C4-2B (cell line): ENCODE measurements at regions not wholly inside any gene's neighbourhood (a gene's known extent, or its start where the extent isn't known, plus 50 kb on each side); places are given as distances from the start of the nearest gene placed in this dataset.

ENCODE experiments used
- H3K27ac ChIP-seq: fragments of 450-650 bp; 2 replicates; pipeline ENCODE4 v1.5.1; 2017
- ZFX ChIP-seq: fragments of 450-650 bp; IDR thresholded peaks from 2 replicates; pipeline ENCODE4 v1.6.1; 2017
- TF ChIP-seq, protein P1 (sequence below): fragments of 450-650 bp; conservative IDR thresholded peaks from 2 replicates; pipeline ENCODE4 v1.5.1; 2017; ENCODE audit warnings: mild to moderate bottlenecking

DNA sequence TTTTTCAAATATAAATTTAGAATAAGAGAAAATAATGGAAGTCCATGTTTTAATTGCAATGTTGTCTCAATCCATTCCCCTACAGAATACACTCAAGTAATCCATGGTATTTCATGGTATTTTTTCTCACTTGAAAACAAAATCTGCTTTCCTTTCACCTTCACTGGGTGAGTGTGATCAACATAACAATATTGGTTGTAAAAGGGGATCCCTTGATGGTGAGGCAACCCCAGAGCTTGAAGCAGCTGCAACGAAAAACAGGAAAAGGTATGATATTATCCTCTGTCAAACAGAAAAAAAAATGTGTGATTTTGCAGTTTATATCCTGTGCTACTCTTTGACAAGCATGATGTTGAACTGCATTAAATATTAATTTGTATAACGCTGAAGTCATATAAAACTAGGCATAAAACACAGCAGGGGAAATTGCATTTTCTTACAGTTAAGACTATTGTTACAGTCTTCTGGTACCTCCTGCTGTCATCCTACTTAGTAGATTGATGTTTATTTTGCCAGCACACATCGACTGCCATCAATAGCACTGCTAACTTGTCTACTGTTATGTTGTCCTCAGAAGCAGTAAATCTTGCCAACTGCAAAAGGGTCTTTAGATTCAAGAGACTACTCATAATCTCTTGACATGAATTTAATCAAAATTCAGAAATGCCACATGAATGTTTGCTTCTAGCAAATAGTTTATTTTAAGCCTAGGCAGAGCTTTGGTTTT is 373.1 kb upstream of the MIR17HG start:
- no peak overlapping the region for H3K27ac ChIP-seq

DNA sequence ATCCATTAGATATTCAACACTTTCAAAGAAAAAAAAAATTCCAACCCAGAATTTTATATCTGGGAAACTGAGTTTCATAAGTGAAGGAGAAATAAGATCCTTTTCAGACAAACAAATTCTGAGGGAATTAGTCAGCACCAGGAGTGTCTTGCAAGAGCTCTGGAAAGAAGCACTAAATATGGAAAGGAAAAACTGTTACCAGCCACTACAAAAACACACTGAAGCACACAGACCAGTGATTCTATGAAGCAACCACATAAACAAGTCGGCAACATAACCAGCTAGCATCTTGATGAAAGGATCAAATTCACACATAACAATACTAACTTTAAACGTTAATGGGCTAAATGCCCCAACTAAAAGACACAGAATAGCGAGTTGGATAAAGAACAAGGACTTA is 368.4 kb upstream of the MIR17HG start:
- no peak overlapping the region for H3K27ac ChIP-seq
- no peak for TF ChIP-seq ZFX
- TF ChIP-seq, protein P1, sequence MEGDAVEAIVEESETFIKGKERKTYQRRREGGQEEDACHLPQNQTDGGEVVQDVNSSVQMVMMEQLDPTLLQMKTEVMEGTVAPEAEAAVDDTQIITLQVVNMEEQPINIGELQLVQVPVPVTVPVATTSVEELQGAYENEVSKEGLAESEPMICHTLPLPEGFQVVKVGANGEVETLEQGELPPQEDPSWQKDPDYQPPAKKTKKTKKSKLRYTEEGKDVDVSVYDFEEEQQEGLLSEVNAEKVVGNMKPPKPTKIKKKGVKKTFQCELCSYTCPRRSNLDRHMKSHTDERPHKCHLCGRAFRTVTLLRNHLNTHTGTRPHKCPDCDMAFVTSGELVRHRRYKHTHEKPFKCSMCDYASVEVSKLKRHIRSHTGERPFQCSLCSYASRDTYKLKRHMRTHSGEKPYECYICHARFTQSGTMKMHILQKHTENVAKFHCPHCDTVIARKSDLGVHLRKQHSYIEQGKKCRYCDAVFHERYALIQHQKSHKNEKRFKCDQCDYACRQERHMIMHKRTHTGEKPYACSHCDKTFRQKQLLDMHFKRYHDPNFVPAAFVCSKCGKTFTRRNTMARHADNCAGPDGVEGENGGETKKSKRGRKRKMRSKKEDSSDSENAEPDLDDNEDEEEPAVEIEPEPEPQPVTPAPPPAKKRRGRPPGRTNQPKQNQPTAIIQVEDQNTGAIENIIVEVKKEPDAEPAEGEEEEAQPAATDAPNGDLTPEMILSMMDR, result no peak

More for the DNA sequence above, 373.1 kb upstream of the MIR17HG start:
- TF ChIP-seq, protein P1, result no peak
- TF ChIP-seq ZFX, result no peak

DNA sequence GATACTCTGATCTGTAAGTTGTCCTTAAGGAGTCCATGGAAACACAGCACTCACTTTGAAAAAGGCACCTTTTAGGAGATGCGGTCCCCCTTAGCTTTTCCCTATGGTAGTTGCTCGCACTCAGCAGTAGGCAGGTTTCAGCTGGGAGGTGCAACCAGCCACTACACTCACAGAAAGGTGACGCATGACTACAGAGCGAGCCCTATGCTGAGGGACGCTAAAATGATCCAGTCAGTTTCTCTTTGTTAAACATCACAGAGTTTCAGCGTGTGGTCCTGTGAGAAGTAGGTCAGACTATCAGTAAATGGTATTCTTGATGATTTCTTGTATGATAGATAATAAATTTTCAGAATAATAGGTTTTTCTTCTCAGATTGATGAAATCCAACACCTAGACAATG is 362.7 kb upstream of the MIR17HG start:
- no peak for TF ChIP-seq ZFX
- TF ChIP-seq, protein P1, result no peak
- no peak overlapping the region for H3K27ac ChIP-seq

DNA sequence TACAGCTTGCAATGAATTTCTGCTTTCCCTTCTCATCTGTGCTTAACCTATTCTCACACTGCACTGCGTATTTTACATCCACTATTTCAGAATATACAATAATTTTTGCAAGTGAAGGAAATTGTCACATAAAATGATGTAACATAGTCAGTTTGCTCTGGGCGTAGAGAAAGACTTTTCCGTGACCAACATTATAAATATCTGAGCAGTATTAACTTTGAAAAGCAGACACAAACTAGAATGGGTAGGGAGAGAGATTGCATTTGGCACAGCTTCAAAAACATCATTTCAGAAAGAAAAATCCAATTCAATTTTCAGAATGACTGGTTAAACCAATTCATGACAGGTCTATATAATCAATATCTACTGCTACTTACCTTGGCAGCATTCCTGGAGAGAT is 352.5 kb upstream of the MIR17HG start:
- H3K27ac ChIP-seq, result no peak overlapping the region
- TF ChIP-seq, protein P1, result no peak
- TF ChIP-seq ZFX, result no peak

DNA sequence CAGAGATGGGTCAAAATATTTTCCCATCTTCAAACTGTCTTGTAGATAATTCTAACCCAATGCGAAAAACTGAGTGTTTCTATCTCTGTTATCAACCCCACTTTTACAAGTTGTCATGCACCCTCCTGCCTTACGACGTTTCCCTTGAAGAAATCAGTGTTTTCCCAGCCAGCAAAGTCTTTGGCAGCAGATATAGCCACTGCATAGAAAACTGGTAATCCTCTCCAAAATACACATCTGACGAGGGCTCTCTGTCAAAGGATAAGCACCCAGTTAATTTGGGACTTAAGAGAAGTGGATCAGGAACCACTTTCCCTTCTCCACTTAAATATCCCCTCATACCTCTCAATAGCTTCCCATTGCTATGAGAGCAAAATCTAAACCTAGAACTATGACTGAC is 351.9 kb upstream of the MIR17HG start:
- no peak overlapping the region for H3K27ac ChIP-seq
- TF ChIP-seq ZFX, result no peak
- TF ChIP-seq, protein P1, result no peak

DNA sequence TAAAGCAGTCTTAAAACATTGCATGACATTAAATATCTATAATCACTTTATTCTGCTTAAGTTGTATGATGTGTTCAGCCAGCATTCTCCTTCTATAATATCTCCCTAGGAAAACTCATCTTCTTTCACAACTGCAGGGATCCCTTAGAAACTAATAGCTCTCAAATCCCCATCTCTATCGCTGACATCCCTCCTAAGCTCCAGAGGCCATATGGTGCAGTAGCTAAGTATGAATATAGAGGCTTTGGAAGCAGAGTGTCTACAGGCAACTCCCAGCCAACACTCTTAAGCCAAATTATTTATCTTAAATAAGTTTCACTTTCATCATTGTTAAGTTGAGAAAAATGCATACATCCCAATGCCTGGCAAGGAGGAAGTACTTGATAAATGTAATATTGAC is 349.5 kb upstream of the MIR17HG start:
- TF ChIP-seq ZFX, result no peak
- TF ChIP-seq, protein P1, result no peak
- H3K27ac ChIP-seq, result no peak overlapping the region

DNA sequence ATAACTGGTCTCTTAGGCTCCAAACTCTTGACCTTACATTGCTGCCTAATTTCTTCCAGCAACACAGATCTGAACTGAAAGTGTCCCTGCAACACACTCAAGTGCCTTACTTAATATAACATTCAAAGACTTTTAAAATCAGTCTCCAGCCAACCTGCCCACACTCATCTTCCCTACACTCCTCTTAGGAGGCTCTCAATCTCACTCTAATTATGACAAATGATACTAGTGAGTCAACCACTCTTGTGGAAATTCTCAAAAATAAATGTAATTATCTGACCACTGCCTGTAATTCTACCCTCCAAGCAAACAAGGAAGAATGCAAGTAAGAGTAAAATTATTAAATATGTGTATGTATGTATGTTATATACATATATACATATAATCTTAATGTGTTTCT is 348.1 kb upstream of the MIR17HG start:
- TF ChIP-seq, protein P1, result no peak
- TF ChIP-seq ZFX, result no peak

More for the DNA sequence above, 348.1 kb upstream of the MIR17HG start:
- no peak overlapping the region for H3K27ac ChIP-seq
